ENCODE measurements at regions not wholly inside any gene's neighbourhood (a gene's known extent, or its start where the extent isn't known, plus 50 kb on each side); places are given as distances from the start of the nearest gene placed in this dataset.

- H3K27me3 ChIP-seq (ENCODE audit: insufficient read depth in 3 of 3, low read length in 2 of 3) = peaks cover 0 to 2% (median 0%) of the 10 kb centered on the region in 3 donors
- no peaks in the 10 kb centered on the region for H3K36me3 ChIP-seq (ENCODE audit: insufficient read depth in 1 of 2, low read depth in 1 of 2)
- H3K4me3 ChIP-seq = no peak overlapping the region
- no peaks in the 10 kb centered on the region for H3K4me1 ChIP-seq
- 47 to 50% (median 48%) methylated on average over 4 of the region's 4 CpGs for WGBS, 3 donors
- TF ChIP-seq CTCF (IDR thresholded peaks at IDR 0.05) = no peak
- intact Hi-C loops (cut with DNase I) = no loop called here
- H3K27ac ChIP-seq = no peak overlapping the region
- no peaks in the 10 kb centered on the region for H3K9me3 ChIP-seq
- ATAC-seq = no peak
- no peak for DNase-seq
Measured at GRCh38 chr7:18407385-18407784, 88.2 kb upstream of the HDAC9 start.

GRCh38 chr7:18408461-18408860 is 87.1 kb upstream of the HDAC9 start:
- ATAC-seq (no peak), DNase-seq (no peak)
- no peak for TF ChIP-seq CTCF (IDR thresholded peaks at IDR 0.05)
- no peaks in the 10 kb centered on the region for H3K9me3 ChIP-seq
- H3K36me3 ChIP-seq (ENCODE audit: insufficient read depth in 1 of 2, low read depth in 1 of 2) = no peaks in the 10 kb centered on the region
- H3K4me1 ChIP-seq = no peaks in the 10 kb centered on the region
- H3K27ac ChIP-seq = no peak overlapping the region
- WGBS, 3 donors = 42 to 48% (median 47%) methylated on average over 2 of the region's 2 CpGs
- peaks cover 0 to 2% (median 0%) of the 10 kb centered on the region in 3 donors for H3K27me3 ChIP-seq (ENCODE audit: insufficient read depth in 3 of 3, low read length in 2 of 3)
- no peak overlapping the region for H3K4me3 ChIP-seq
- intact Hi-C loops (cut with DNase I) = no loop called here

- 68 to 70% (median 70%) methylated on average over 4 of the region's 4 CpGs for WGBS, 3 donors
- DNase-seq (no peak), ATAC-seq (no peak)
- Histone ChIP-seq H3K4me3 (no peak overlapping the region), H3K4me1 (no peaks in the 10 kb centered on the region), H3K9me3 (no peaks in the 10 kb centered on the region), H3K36me3 (ENCODE audit: insufficient read depth in 1 of 2, low read depth in 1 of 2) (no peaks in the 10 kb centered on the region), H3K27ac (no peak overlapping the region), H3K27me3 (ENCODE audit: insufficient read depth in 3 of 3, low read length in 2 of 3) (peaks cover 0 to 2% (median 0%) of the 10 kb centered on the region in 3 donors)
- no peak for TF ChIP-seq CTCF (IDR thresholded peaks at IDR 0.05)
- intact Hi-C loops (cut with DNase I) = no loop called here
Measured at GRCh38 chr7:18408868-18409267, 86.7 kb upstream of the HDAC9 start.

- H3K4me3 ChIP-seq = no peak overlapping the region
- no peaks in the 10 kb centered on the region for H3K9me3 ChIP-seq
- no peaks in the 10 kb centered on the region for H3K4me1 ChIP-seq
- intact Hi-C loops (cut with DNase I) = no loop called here
- peaks cover 0 to 2% (median 0%) of the 10 kb centered on the region in 3 donors for H3K27me3 ChIP-seq (ENCODE audit: insufficient read depth in 3 of 3, low read length in 2 of 3)
- ATAC-seq = no peak
- 99 to 100% (median 100%) methylated on average over 1 of the region's 1 CpG for WGBS, 3 donors
- DNase-seq = no peak
- no peak overlapping the region for H3K27ac ChIP-seq
- TF ChIP-seq CTCF (IDR thresholded peaks at IDR 0.05) = no peak
- no peaks in the 10 kb centered on the region for H3K36me3 ChIP-seq (ENCODE audit: insufficient read depth in 1 of 2, low read depth in 1 of 2)
Measured at GRCh38 chr7:18413447-18413846, 82.1 kb upstream of the HDAC9 start.

GRCh38 chr7:18414885-18415284 is 80.7 kb upstream of the HDAC9 start:
- H3K9me3 ChIP-seq = no peaks in the 10 kb centered on the region
- no peak overlapping the region for H3K27ac ChIP-seq
- intact Hi-C loops (cut with DNase I) = no loop called here
- H3K4me3 ChIP-seq = no peak overlapping the region
- H3K27me3 ChIP-seq (ENCODE audit: insufficient read depth in 3 of 3, low read length in 2 of 3) = no peaks in the 10 kb centered on the region
- ATAC-seq (no peak), DNase-seq (no peak)
- no peaks in the 10 kb centered on the region for H3K36me3 ChIP-seq (ENCODE audit: insufficient read depth in 1 of 2, low read depth in 1 of 2)
- 51 to 63% (median 61%) methylated on average over 7 of the region's 7 CpGs for whole genome bisulfite sequencing, 3 donors
- TF ChIP-seq CTCF (IDR thresholded peaks at IDR 0.05) = no peak
- no peaks in the 10 kb centered on the region for H3K4me1 ChIP-seq

Data from psoas muscle (tissue), 7 donors.